HEK293 (cell line): ENCODE measurements at regions not wholly inside any gene's neighbourhood (a gene's known extent, or its start where the extent isn't known, plus 50 kb on each side); places are given as distances from the start of the nearest gene placed in this dataset.

Experiments
- CTCF ChIA-PET: fragments of 350-600 bp; formaldehyde crosslinking; extraction: SDS; loops from one replicate; lab custom pipeline; 2021; ENCODE audit warnings: antibody characterized with exemption; lab: Yijun Ruan, JAX
- POLR2A ChIA-PET: fragments of 300-600 bp; formaldehyde crosslinking; extraction: SDS; loops from one replicate; lab custom pipeline; 2020; ENCODE audit warnings: antibody characterized with exemption, inconsistent platforms; lab: Yijun Ruan, JAX
- H3K27ac ChIP-seq: fragments of 200-500 bp; sonication (Bioruptor generic); 2 replicates; pipeline ENCODE4 v1.5.1; 2014; ENCODE audit warnings: low read depth, low read length, control low read depth, inconsistent platforms; ENCODE audit errors: extremely low read depth
- H3K36me3 ChIP-seq, 2 experiments: fragments of 200-500 bp in 1 of 2; sonication (Bioruptor generic) in 1 of 2; 1 replicate in 1 of 2; 2 replicates in 1 of 2; pipeline ENCODE4 v1.5.1; 2014 to 2017; ENCODE audit warnings: inconsistent platforms in 2 of 2, low read length in 2 of 2; ENCODE audit not compliant: control insufficient read depth in 2 of 2, insufficient read depth in 1 of 2
- H3K4me1 ChIP-seq: fragments of 200-500 bp; sonication (Bioruptor generic); 2 replicates; pipeline ENCODE4 v1.5.1; 2014; ENCODE audit warnings: mild to moderate bottlenecking, low read length, inconsistent platforms; ENCODE audit not compliant: control insufficient read depth, insufficient read depth
- H3K4me3 ChIP-seq: 2 replicates; pipeline ENCODE4 v1.5.1; 2011; ENCODE audit warnings: low read depth, mild to moderate bottlenecking, control low read depth, low read length, moderate library complexity
- H3K9me3 ChIP-seq: fragments of 200-500 bp; sonication (Bioruptor generic); 2 replicates; pipeline ENCODE4 v1.5.1; 2014; ENCODE audit warnings: low read depth, low read length, inconsistent platforms; ENCODE audit not compliant: control insufficient read depth, insufficient read depth
- FEZF1 ChIP-seq: fragments of 450-650 bp; formaldehyde crosslinking; IDR thresholded peaks from 2 replicates; pipeline ENCODE4 v1.5.1; 2016; ENCODE audit warnings: missing biosample characterization, missing genetic modification characterization
- OSR2 ChIP-seq: fragments of 450-650 bp; formaldehyde crosslinking; IDR thresholded peaks from 2 replicates; pipeline ENCODE4 v1.5.1; 2016; ENCODE audit warnings: missing biosample characterization, missing genetic modification characterization
- RBAK ChIP-seq: fragments of 450-650 bp; formaldehyde crosslinking; IDR thresholded peaks from 2 replicates; pipeline ENCODE4 v1.5.1; 2016; ENCODE audit warnings: missing biosample characterization, missing genetic modification characterization
- REPIN1 ChIP-seq: fragments of 450-650 bp; formaldehyde crosslinking; IDR thresholded peaks from 2 replicates; pipeline ENCODE4 v1.5.1; 2017; ENCODE audit warnings: missing biosample characterization, missing genetic modification characterization, low read depth
- SCRT1 ChIP-seq: fragments of 450-650 bp; formaldehyde crosslinking; IDR thresholded peaks from 2 replicates; pipeline ENCODE4 v1.5.1; 2016; ENCODE audit warnings: missing biosample characterization, missing genetic modification characterization, borderline replicate concordance
- SCRT2 ChIP-seq: fragments of 450-650 bp; formaldehyde crosslinking; IDR thresholded peaks from 2 replicates; pipeline ENCODE4 v1.5.1; 2016; ENCODE audit warnings: missing biosample characterization, missing genetic modification characterization
- SP2 ChIP-seq: fragments of 450-650 bp; formaldehyde crosslinking; IDR thresholded peaks from 2 replicates; pipeline ENCODE4 v1.5.1; 2016; ENCODE audit warnings: missing biosample characterization, missing genetic modification characterization
- WT1 ChIP-seq: fragments of 450-650 bp; formaldehyde crosslinking; IDR thresholded peaks from 2 replicates; pipeline ENCODE4 v1.5.1; 2016; ENCODE audit warnings: missing biosample characterization, missing genetic modification characterization
- YY2 ChIP-seq: fragments of 450-650 bp; formaldehyde crosslinking; IDR thresholded peaks from 2 replicates; pipeline ENCODE4 v1.5.1; 2016; ENCODE audit warnings: missing biosample characterization, missing genetic modification characterization
- ZFP69B ChIP-seq: fragments of 450-650 bp; formaldehyde crosslinking; IDR thresholded peaks from 2 replicates; pipeline ENCODE4 v1.5.1; 2016; ENCODE audit warnings: missing biosample characterization, missing genetic modification characterization
- ZNF112 ChIP-seq: fragments of 450-650 bp; formaldehyde crosslinking; IDR thresholded peaks from 2 replicates; pipeline ENCODE4 v1.5.0; 2017; ENCODE audit warnings: missing biosample characterization, missing genetic modification characterization
- ZNF114 ChIP-seq: fragments of 450-650 bp; formaldehyde crosslinking; IDR thresholded peaks from 2 replicates; pipeline ENCODE4 v1.5.0; 2017; ENCODE audit warnings: missing biosample characterization, missing genetic modification characterization
- ZNF138 ChIP-seq: fragments of 450-650 bp; formaldehyde crosslinking; IDR thresholded peaks from 2 replicates; pipeline ENCODE4 v1.5.1; 2016; ENCODE audit warnings: missing biosample characterization, missing genetic modification characterization, borderline replicate concordance
- ZNF169 ChIP-seq: fragments of 450-650 bp; formaldehyde crosslinking; IDR thresholded peaks from 2 replicates; pipeline ENCODE4 v1.5.1; 2016; ENCODE audit warnings: missing biosample characterization, missing genetic modification characterization
- ZNF174 ChIP-seq: fragments of 450-650 bp; formaldehyde crosslinking; IDR thresholded peaks from 2 replicates; pipeline ENCODE4 v1.5.0; 2017; ENCODE audit warnings: missing biosample characterization, mild to moderate bottlenecking, missing genetic modification characterization
- ZNF175 ChIP-seq: fragments of 450-650 bp; formaldehyde crosslinking; IDR thresholded peaks from 2 replicates; pipeline ENCODE4 v1.5.1; 2016; ENCODE audit warnings: missing biosample characterization, missing genetic modification characterization
- ZNF292 ChIP-seq: fragments of 450-650 bp; formaldehyde crosslinking; IDR thresholded peaks from 2 replicates; pipeline ENCODE4 v1.5.1; 2016; ENCODE audit warnings: low read depth, missing biosample characterization, missing genetic modification characterization, borderline replicate concordance
- ZNF404 ChIP-seq: fragments of 450-650 bp; formaldehyde crosslinking; IDR thresholded peaks from 2 replicates; pipeline ENCODE4 v1.5.1; 2017; ENCODE audit warnings: missing biosample characterization, missing genetic modification characterization
- ZNF48 ChIP-seq: fragments of 450-650 bp; formaldehyde crosslinking; IDR thresholded peaks from 2 replicates; pipeline ENCODE4 v1.5.1; 2016; ENCODE audit warnings: missing biosample characterization, missing genetic modification characterization
- ZNF544 ChIP-seq: fragments of 450-650 bp; formaldehyde crosslinking; IDR thresholded peaks from 2 replicates; pipeline ENCODE4 v1.5.0; 2017; ENCODE audit warnings: missing biosample characterization, missing genetic modification characterization
- ZNF610 ChIP-seq: fragments of 450-650 bp; formaldehyde crosslinking; IDR thresholded peaks from 2 replicates; pipeline ENCODE4 v1.5.1; 2016; ENCODE audit warnings: missing biosample characterization, missing genetic modification characterization, borderline replicate concordance
- ZNF623 ChIP-seq: fragments of 450-650 bp; formaldehyde crosslinking; IDR thresholded peaks from 2 replicates; pipeline ENCODE4 v1.5.1; 2016; ENCODE audit warnings: missing biosample characterization, missing genetic modification characterization
- ZNF692 ChIP-seq: fragments of 450-650 bp; formaldehyde crosslinking; IDR thresholded peaks from 2 replicates; pipeline ENCODE4 v1.5.1; 2016; ENCODE audit warnings: missing biosample characterization, missing genetic modification characterization
- ZNF707 ChIP-seq: fragments of 450-650 bp; formaldehyde crosslinking; IDR thresholded peaks from 2 replicates; pipeline ENCODE4 v1.5.1; 2016; ENCODE audit warnings: missing biosample characterization, missing genetic modification characterization
- ZSCAN23 ChIP-seq: fragments of 450-650 bp; formaldehyde crosslinking; IDR thresholded peaks from 2 replicates; pipeline ENCODE4 v1.5.1; 2016; ENCODE audit warnings: missing biosample characterization, missing genetic modification characterization
- ZSCAN30 ChIP-seq: fragments of 450-650 bp; IDR thresholded peaks from 2 replicates; pipeline ENCODE4 v1.5.1; 2018; ENCODE audit warnings: missing biosample characterization, mild to moderate bottlenecking, missing genetic modification characterization, moderate library complexity
- ZSCAN5A ChIP-seq: fragments of 450-650 bp; formaldehyde crosslinking; IDR thresholded peaks from 2 replicates; pipeline ENCODE4 v1.5.1; 2016; ENCODE audit warnings: missing biosample characterization, missing genetic modification characterization
- TF ChIP-seq, protein P1 (sequence below): fragments of 450-650 bp; formaldehyde crosslinking; IDR thresholded peaks from 2 replicates; pipeline ENCODE4 v1.5.1; 2016; ENCODE audit warnings: missing biosample characterization, missing genetic modification characterization

DNA sequence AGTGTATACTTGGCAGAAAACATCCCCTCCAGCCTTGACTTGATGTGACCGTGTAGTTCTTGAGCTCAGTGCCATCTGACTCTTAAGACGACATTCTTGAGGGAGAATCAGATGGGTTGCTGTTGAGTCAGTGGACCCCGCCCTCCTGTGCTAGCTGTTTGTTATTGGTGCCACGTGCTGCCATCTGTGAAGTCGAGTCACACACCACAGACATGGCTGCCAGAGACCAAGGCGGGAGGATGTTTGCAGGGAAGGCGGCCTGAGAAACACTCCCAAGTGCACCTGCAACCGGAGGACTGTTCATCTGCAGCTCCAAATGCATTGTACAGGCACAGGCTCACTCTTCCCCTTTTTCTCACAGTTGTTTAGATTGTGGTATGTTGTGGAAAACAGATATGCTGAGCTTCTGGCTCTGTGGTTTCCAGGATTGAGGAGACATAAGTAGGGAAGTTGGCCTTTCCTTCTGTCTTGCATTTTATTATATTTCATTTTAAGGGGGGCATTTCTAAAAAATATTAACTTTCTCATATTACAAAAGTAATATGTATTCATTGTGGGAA is 345.3 kb upstream of the ZFP64 start:
- POLR2A ChIA-PET = no interaction called here
- TF ChIP-seq ZNF138 (no peak), ZFP69B (tag by site-specific recombination) (no peak), SP2 (tag by site-specific recombination) (no peak), SCRT1 (tag by site-specific recombination) (no peak), ZNF623 (no peak), ZSCAN23 (tag by site-specific recombination) (no peak), YY2 (tag by site-specific recombination) (no peak), SCRT2 (tag by site-specific recombination) (no peak), WT1 (tag by site-specific recombination) (no peak), ZNF175 (tag by site-specific recombination) (no peak), REPIN1 (tag by site-specific recombination) (no peak)
- TF ChIP-seq, all 188 proteins: peak for 0
- CTCF ChIA-PET = no interaction called here
- Histone ChIP-seq H3K4me3 (no peak overlapping the region), H3K27ac (no peak overlapping the region), H3K36me3 (no peaks in the 10 kb centered on the region), H3K9me3 (no peaks in the 10 kb centered on the region), H3K4me1 (no peaks in the 10 kb centered on the region)

DNA sequence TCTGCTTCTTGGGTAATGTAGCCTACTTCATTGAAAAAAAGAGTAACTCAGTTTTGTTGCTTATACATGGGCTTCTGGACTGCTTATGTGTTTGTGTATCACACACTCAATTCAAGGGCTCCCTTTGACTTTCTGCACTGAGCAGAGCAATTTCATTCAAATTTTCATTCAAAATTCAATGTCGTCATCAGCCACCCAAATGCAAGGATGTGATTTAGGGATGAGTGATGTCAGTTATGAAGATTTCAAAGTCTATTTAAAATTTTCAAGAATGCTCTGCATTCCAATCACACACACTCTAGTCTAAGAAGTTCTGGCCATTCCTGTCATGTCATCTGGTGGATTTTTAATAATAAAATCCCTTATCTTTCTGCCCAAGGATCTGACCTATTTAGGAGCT is 344.5 kb upstream of the ZFP64 start:
- POLR2A ChIA-PET = no interaction called here
- TF ChIP-seq ZNF544 = no peak
- TF ChIP-seq ZNF48 (tag by site-specific recombination) = no peak
- no peak for TF ChIP-seq RBAK (tag by site-specific recombination)
- no peak for TF ChIP-seq SP2 (tag by site-specific recombination)
- TF ChIP-seq ZNF169 = no peak
- TF ChIP-seq ZNF610 (tag by site-specific recombination) = no peak
- TF ChIP-seq ZSCAN5A (tag by site-specific recombination) = no peak
- no peak for TF ChIP-seq OSR2 (tag by site-specific recombination)
- TF ChIP-seq ZNF174 = no peak
- no peak for TF ChIP-seq ZSCAN30 (tag by site-specific recombination)
- no peak for TF ChIP-seq ZNF404 (tag by site-specific recombination)
- TF ChIP-seq ZNF292 (tag by site-specific recombination) = no peak

GRCh38 chr20:52534616-52535015 is 343.0 kb upstream of the ZFP64 start:
- no peaks in the 10 kb centered on the region for H3K9me3 ChIP-seq
- H3K36me3 ChIP-seq = no peaks in the 10 kb centered on the region
- TF ChIP-seq ZNF707 (tag by site-specific recombination) (no peak), ZNF692 (tag by site-specific recombination) (no peak), FEZF1 (tag by site-specific recombination) (no peak), ZNF112 (tag by site-specific recombination) (no peak), ZNF114 (tag by site-specific recombination) (no peak)
- TF ChIP-seq, protein P1, sequence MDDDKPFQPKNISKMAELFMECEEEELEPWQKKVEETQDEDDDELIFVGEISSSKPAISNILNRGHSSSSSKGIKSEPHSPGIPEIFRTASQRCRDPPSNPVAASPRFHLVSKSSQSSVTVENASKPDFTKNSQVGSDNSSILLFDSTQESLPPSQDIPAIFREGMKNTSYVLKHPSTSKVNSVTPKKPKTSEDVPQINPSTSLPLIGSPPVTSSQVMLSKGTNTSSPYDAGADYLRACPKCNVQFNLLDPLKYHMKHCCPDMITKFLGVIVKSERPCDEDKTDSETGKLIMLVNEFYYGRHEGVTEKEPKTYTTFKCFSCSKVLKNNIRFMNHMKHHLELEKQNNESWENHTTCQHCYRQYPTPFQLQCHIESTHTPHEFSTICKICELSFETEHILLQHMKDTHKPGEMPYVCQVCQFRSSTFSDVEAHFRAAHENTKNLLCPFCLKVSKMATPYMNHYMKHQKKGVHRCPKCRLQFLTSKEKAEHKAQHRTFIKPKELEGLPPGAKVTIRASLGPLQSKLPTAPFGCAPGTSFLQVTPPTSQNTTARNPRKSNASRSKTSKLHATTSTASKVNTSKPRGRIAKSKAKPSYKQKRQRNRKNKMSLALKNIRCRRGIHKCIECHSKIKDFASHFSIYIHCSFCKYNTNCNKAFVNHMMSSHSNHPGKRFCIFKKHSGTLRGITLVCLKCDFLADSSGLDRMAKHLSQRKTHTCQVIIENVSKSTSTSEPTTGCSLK (tag by site-specific recombination) = no peak
- H3K4me3 ChIP-seq = no peak overlapping the region
- no peak overlapping the region for H3K27ac ChIP-seq
- CTCF ChIA-PET = no interaction called here
- POLR2A ChIA-PET = no interaction called here
- no peaks in the 10 kb centered on the region for H3K4me1 ChIP-seq

More for the DNA sequence above, 344.5 kb upstream of the ZFP64 start:
- Histone ChIP-seq H3K9me3 (no peaks in the 10 kb centered on the region), H3K4me3 (no peak overlapping the region), H3K36me3 (no peaks in the 10 kb centered on the region), H3K27ac (no peak overlapping the region), H3K4me1 (no peaks in the 10 kb centered on the region)
- CTCF ChIA-PET = no interaction called here
